ENCODE measurements at regions not wholly inside any gene's neighbourhood (a gene's known extent, or its start where the extent isn't known, plus 50 kb on each side); places are given as distances from the start of the nearest gene placed in this dataset.

GRCh38 chr17:77307479-77308198, 166.9 kb downstream of the SEC14L1 start:
- no peak for DNase-seq (ENCODE audit: low spot score)

DNA sequence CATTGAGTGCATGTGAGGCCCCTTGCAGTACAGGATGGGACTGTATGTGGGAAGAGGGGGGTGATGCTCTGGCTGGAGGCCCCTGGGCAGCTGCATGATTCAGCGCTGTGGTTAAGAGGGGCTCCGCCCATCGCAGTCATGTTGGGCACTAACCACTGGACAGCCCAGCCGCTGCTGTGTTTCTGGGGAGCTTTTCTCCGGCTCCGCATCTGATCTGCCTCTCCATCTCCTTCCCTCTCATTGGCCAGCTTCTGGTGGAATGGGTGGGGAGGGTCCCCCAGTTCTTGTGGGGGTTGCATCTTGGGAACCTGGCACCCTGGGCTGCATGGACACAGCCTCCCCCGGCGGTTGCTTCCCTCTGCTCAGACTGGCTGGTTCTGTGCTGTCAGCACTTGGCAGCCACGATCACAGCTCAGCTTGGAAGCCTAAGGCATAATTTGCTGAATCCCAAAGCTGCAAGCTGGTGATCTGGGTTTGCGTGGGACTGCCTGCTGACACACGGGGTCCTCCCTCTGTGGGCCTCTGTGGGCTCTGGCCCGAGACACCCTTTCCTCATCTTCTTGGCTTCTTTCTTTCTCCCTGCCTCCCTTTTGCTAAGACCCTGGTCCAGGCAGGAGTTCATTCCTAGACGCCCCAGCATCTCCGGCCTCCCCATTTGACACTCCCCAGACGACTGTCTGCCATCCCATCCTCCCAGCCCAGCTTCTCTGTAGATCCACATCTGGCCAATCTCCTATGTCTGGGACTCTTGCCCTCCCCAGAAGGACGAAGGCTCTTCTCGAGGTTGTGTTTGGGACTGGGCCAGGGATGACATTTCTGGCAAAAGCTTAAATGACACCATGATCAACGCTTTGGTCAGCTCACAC, 168.3 kb downstream of the SEC14L1 start:
- DNase-seq (ENCODE audit: low spot score), result peak; percentile 57

DNA sequence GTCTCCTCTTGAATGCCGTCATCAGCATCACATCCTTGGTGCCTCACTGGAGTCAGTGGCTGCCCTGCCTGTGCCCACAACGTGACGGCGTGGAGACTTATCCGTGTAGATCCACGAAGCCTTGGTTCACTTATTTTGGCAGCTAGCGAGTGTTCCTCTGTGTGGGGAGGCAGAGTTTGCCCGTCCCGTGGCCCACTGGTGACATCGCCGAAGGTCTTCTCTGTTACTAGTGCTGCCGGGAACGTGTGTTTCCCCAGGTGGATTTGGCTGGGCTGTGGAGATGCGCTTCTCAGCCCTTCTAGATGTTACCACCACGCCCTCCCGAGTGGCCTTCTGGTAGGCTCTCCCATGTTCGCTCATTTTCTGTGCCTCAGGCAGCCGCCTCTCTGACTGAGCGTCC, 169.6 kb downstream of the SEC14L1 start:
- no peak for DNase-seq (ENCODE audit: low spot score)

DNA sequence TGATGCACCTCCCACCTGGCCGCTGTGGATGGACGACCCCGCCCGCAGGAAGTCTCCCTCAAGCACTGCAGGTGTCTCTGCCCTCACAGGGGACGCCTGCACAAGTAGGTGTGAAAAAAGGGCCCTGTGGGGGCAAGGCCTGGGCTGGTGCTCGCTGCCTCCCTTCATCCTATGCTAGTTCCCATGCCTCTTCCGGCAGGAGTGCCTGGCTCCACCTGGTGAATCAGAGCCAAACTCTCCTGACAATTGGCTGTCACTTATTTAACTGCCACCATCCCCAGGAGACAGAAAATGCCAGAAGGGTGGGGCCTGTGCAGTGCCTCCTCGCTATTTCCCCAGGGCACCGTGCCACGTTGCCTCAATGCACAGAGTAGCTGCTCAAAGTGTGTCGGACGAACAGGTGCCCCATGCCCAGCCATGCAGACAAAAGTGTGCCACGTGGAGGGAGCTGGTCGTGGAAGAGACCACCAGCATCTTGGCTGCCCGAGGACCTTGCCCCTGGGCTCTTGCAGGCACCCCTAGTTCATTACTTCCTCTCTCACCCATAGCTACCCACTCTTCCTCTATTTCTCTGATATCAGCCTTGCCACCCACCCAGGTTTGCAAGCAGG, 170.7 kb downstream of the SEC14L1 start:
- no peak for DNase-seq (ENCODE audit: low spot score)

DNA sequence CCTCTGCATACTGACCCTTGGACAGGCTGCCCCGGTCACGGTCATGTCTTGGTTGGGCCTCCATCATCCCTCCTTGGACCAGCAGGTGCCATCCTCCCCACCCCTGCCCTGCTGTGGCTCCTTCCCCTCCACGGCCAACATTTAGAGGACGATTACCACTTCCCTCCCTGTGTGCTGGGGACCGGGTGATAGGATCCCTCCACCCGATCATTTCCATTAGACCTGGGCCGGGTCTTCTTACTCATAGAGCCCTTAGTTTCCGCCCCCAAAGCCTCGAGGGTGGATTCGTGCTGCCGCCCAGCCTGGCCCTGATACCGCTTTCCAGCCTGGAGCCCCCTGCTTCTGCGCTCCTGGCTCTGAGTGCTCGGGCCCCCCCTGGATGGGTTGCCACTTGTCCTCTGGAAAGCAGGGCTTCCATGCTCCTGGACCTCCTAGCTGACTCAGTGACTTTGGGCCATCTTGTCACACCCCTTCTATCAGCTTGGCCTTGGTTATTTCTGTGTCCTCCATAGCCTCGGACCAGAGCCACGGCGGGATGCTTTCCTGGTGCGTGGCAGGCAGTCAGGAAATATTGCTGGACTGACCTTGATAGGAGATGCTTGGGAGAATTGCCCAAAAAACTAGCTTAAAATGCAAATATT, 171.4 kb downstream of the SEC14L1 start:
- no peak for DNase-seq (ENCODE audit: low spot score)

DNA sequence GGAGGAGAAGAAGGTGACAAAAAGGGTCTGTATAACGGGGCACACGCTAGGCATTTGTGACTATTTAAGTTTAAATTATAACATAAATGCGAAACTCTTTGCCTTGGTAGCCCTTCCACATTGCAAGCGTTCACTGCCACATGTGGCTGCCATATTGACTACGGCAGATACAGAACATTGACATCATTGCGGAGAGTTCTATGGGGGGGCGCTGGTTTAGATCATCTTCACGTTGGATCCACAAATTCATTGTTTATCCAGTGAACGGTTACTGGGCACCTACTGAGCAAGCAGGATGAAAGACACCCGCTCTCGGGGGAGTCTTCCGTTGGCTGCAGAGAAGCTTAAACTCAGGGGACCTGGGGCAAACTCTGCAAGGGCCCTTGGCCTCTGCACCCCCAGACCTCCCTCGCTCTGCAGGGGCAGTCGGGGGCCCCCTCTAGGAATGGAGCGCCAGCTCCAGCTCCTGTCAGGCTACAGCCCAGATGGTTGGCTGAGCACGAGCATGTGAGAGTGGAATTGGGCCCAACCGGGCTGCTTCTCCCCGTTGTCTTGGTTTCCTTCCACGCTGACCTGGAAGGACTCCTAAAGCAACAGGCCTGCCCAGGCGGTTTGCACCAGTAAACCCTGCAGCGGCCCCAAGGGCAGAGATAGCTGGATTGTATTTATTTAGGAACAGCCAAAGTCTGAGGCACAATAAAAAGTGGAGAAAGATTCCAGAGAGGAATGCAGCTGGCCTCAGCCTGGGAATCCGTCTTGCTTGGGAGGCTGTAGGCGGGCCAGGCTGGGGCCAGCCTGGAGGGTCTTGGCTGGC, 172.2 kb downstream of the SEC14L1 start:
- no peak for DNase-seq (ENCODE audit: low spot score)

- no peak for DNase-seq (ENCODE audit: low spot score)
Observed at GRCh38 chr17:77313831-77314230, 173.1 kb downstream of the SEC14L1 start.

GRCh38 chr17:77314601-77315000, 173.8 kb downstream of the SEC14L1 start:
- no peak for DNase-seq (ENCODE audit: low spot score)

GRCh38 chr17:77315010-77315409, 174.2 kb downstream of the SEC14L1 start:
- DNase-seq (ENCODE audit: low spot score), result no peak

GRCh38 chr17:77315551-77316190, 174.9 kb downstream of the SEC14L1 start:
- DNase-seq (ENCODE audit: low spot score), result no peak

DNA sequence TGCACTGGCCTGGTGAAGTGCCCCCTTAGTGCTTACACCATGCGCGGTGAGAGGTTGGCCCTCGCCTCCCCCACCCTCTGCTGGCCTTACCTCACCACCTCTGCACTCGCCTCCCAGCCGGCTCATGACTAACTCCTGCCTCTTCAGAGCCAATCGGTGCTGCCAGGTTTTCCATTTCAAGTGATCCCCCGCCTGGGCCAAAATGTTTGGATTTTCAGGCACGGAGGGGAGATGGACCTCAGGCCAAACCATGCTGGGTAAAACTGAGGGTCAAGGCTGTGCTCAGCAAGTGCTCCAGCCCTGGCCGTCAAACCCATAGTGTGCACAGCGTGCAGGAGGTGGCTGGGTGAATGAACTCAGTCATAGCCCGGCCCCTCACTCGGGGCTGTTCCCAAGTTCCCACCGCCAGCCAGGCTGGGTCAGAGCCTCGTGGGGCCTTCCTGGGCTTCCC, 175.4 kb downstream of the SEC14L1 start:
- DNase-seq (ENCODE audit: low spot score), result peak; percentile 74

GRCh38 chr17:77316651-77317050, 175.9 kb downstream of the SEC14L1 start:
- no peak for DNase-seq (ENCODE audit: low spot score)

- DNase-seq (ENCODE audit: low spot score), result no peak
Observed at GRCh38 chr17:77317091-77317750, 176.5 kb downstream of the SEC14L1 start.

DNA sequence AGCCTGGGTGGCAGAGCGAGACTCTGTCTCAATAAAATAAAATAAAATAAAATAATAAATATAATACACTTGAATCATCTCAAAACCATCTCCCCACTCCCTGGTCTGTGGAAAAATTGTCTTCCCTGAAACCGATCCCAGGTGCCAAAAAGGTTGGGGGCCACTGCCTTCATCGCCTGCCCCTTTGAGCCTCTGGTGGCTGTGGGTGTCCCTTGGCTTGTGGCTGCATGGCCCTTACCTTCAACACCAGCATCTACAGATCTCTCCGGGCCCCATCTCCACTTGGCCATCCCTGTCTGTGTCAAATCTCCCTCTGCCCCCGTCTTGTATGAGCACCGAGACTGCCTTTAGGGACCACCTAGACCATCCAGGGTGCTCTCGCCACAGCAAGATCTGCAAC, 177.3 kb downstream of the SEC14L1 start:
- DNase-seq (ENCODE audit: low spot score), result no peak

DNA sequence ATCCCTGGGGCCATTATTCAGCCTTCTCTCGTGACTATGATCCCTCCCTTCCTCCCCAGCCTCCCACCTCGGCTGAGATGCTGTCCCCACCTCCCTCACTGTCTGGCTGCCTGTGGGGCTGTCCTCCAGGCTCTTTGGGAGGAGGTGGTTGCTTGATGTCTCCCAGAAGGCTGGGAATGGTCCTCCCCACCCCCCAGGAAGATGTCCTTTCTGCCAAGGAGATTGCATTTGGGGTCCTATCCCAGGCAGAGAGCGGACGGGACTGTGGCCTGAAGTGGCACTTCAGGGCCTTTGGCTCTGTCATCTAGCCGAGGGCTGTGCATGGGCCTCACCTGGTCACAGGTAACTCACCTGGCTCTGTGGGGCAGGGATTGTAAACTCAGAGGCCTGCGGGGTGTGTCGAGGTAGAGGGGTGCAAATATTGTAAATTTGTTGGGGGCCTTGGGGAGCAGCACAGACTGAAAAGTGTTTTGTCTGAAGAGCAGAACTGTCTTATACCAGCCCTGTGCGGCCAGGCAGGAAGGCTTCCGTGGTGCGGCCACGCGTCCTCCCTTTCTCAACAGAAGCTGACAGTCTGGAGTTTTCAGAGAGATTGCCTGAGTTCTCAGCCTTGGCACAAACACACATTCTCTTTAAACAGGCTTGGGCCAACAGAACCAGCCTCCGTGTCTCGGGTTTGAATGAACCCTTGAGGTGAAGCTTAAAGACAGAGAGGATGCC, 177.9 kb downstream of the SEC14L1 start:
- DNase-seq (ENCODE audit: low spot score), result peak; percentile 15

DNA sequence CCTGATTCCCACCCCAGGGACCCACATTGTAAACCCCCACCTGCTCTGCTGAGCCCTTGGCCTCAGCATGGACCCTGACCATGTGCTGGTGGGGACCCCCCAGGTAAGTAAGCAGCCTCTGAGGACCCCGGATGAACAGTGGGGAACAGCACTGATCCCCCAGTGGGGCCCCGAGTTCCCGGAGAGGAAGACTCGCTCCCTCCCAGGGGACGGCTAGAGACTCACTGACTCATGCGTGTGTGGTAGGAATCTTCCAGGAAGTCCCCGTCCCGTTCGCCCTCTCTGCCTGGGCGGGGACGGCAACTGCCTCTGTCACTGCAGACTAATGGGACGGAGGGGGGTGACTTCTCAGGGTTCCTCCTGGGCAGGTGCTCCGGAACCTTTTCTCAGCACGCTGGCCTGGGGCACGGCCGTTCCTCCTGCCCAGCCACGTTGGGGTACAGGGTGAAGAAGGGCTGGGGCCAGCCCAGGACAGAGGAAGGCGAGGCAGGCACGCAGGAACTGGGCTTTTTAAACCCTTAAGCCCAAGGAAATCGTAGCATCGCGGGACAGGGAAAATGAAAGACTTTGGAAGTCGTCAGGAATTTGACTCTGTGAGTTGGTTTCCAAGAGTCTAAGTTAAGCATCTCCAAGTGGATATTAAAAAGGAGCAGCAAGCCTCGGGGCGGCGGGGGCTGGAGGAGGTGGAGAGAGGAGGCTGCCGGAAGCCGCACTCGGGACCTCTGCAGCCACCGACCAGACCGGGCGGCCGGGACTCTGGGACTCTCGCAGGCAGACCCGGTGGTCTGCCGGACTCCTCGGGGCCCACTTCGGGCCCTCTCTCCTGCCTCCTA, 178.7 kb downstream of the SEC14L1 start:
- peak; percentile 89 for DNase-seq (ENCODE audit: low spot score)

DNA sequence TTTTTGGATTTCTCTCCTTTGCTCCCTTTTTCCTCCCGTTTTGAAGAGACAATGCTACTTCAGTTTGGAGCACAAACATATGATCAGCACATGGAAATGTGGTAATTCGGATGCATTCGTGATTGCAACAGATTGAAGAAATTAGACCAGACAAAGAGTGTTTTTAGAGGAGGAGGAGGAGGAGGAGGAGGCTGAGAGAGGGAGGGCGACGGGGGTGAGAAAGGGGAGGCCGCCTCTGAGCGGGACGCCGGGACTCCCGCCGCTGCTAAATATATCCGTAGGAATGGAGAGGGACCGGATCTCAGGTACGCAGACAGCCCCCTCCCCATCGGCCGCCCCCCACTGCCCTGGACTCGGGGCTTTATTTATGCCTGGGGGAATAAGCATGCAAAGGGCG, 179.3 kb downstream of the SEC14L1 start:
- DNase-seq (ENCODE audit: low spot score), result no peak

- DNase-seq (ENCODE audit: low spot score), result no peak
Observed at GRCh38 chr17:77320485-77321256, 179.9 kb downstream of the SEC14L1 start.

All from kidney tubule cell (primary cell).